Kidney (tissue), 13 donors: ENCODE measurements at regions not wholly inside any gene's neighbourhood (a gene's known extent, or its start where the extent isn't known, plus 50 kb on each side); places are given as distances from the start of the nearest gene placed in this dataset.

Source experiments
- DNase-seq, 5 donors: peaks; one replicate each; pipeline ENCODE4 v3.0.0-alpha.2; 2013 to 2020
- FAIRE-seq: peaks from 2 replicates; lab custom pipeline; 2012; peaks lifted over from hg19 to GRCh38; lab: Jason Lieb, UNC
- H3K27ac ChIP-seq, 2 donors: one replicate each; pipeline ENCODE4 v1.7.0; 2013; ENCODE audit warnings: low read depth in 2 of 2, low read length in 2 of 2, inconsistent platforms in 1 of 2
- H3K27me3 ChIP-seq: one replicate; pipeline ENCODE4 v1.7.1; 2013; ENCODE audit warnings: low read length, inconsistent platforms; ENCODE audit not compliant: control insufficient read depth, insufficient read depth
- H3K36me3 ChIP-seq, 3 donors: one replicate each; pipeline versions ENCODE4 v1.7.0 to v1.7.1; 2013; ENCODE audit warnings: low read length in 3 of 3, control low read depth in 1 of 3, inconsistent platforms in 1 of 3; ENCODE audit not compliant: insufficient read depth in 3 of 3, control insufficient read depth in 2 of 3
- H3K4me1 ChIP-seq, 3 donors: one replicate each; pipeline versions ENCODE4 v1.7.0 to v1.7.1; 2013; ENCODE audit warnings: low read length in 3 of 3, inconsistent platforms in 1 of 3, low read depth in 1 of 3; ENCODE audit not compliant: control insufficient read depth in 2 of 3, insufficient read depth in 2 of 3
- H3K4me3 ChIP-seq, 3 donors: one replicate each; pipeline versions ENCODE4 v1.7.0 to v1.8.1; 2013; ENCODE audit warnings: low read length in 3 of 3, control low read depth in 1 of 3, inconsistent platforms in 1 of 3
- H3K9ac ChIP-seq, 3 donors: one replicate each; pipeline versions ENCODE4 v1.7.0 to v1.7.1; 2013; ENCODE audit warnings: low read length in 3 of 3, control low read depth in 1 of 3, inconsistent platforms in 1 of 3
- H3K9me3 ChIP-seq, 3 donors: one replicate each; pipeline versions ENCODE4 v1.7.0 to v1.7.1; 2013; ENCODE audit warnings: low read length in 3 of 3, control low read depth in 1 of 3, inconsistent platforms in 1 of 3; ENCODE audit not compliant: control insufficient read depth in 2 of 3, insufficient read depth in 1 of 3
- CTCF ChIP-seq: IDR thresholded peaks from 3 replicates; pipeline ENCODE4 v1.5.1; 2012; ENCODE audit warnings: mild to moderate bottlenecking, moderate library complexity, borderline replicate concordance; ENCODE audit not compliant: insufficient read depth; ENCODE audit errors: extremely low read depth
- intact Hi-C: fragments of 100-400 bp; cut with DNase I; formaldehyde crosslinking; loops from one replicate; pipeline ENCODE4 v1.11.1; 2022
- donor health status: control.
- donor health status: control.
- donor health status: control.
- donor health status: control.
- donor health status: control.
- donor health status: DM: yes; HTN: yes; CAD: no.
- donor health status: Normal renal cell carcinoma (clear cell type).

DNA sequence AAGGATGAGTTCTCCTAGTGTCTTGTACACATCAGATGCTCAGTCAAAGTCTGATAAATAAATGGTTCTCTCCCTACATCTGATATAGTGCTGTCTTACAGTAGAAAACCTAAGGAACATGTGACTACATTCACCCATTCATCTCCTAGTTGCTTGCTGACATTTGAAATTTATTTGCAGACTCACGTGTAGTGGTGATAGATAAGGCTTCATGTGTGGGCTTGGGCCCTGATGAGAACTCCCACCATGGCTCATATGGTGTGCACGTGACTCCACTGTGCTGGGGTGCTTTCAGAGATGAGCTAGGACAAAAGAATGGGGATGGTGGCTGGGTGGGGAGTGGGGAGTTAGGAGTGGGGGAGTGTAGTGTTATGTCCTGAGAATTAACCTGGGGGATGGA lies 287.3 kb downstream of the RPS24 start:
- FAIRE-seq (no peak), DNase-seq (no peak)
- intact Hi-C loops, result no loop called here
- H3K9ac ChIP-seq, result no peak overlapping the region
- H3K27ac ChIP-seq, result no peak overlapping the region
- no peaks in the 10 kb centered on the region for H3K36me3 ChIP-seq
- peaks cover 0 to 3% (median 0%) of the 10 kb centered on the region in 3 donors for H3K9me3 ChIP-seq
- H3K4me1 ChIP-seq, result no peaks in the 10 kb centered on the region
- no peak overlapping the region for H3K4me3 ChIP-seq
- no peaks in the 10 kb centered on the region for H3K27me3 ChIP-seq
- no peak for TF ChIP-seq CTCF

- no peak for FAIRE-seq
- intact Hi-C loops, result no loop called here
These were observed 287.8 kb downstream of the RPS24 start for GRCh38 chr10:78321500-78321899.

GRCh38 chr10:78326372-78326771 lies 292.7 kb downstream of the RPS24 start:
- H3K27me3 ChIP-seq, result no peaks in the 10 kb centered on the region
- FAIRE-seq, result no peak
- intact Hi-C loops, result no loop called here
- no peak overlapping the region for H3K27ac ChIP-seq
- no peak for TF ChIP-seq CTCF
- H3K9ac ChIP-seq, result no peak overlapping the region
- peaks cover 0 to 4% (median 3%) of the 10 kb centered on the region in 3 donors for H3K9me3 ChIP-seq
- no peaks in the 10 kb centered on the region for H3K4me1 ChIP-seq
- H3K36me3 ChIP-seq, result no peaks in the 10 kb centered on the region
- DNase-seq, result no peak
- no peak overlapping the region for H3K4me3 ChIP-seq

More at GRCh38 chr10:78321500-78321899, 287.8 kb downstream of the RPS24 start:
- H3K36me3 ChIP-seq, result no peaks in the 10 kb centered on the region
- H3K9ac ChIP-seq, result no peak overlapping the region
- H3K4me1 ChIP-seq, result no peaks in the 10 kb centered on the region
- DNase-seq, result no peak
- TF ChIP-seq CTCF, result no peak
- peaks cover 0 to 3% (median under 1%) of the 10 kb centered on the region in 3 donors for H3K9me3 ChIP-seq
- no peak overlapping the region for H3K27ac ChIP-seq
- H3K4me3 ChIP-seq, result no peak overlapping the region
- H3K27me3 ChIP-seq, result no peaks in the 10 kb centered on the region
